Mesenchymal stem cell (in vitro differentiated cells and primary cell): ENCODE measurements at regions not wholly inside any gene's neighbourhood (a gene's known extent, or its start where the extent isn't known, plus 50 kb on each side); places are given as distances from the start of the nearest gene placed in this dataset.

ENCODE experiments used
- DNase-seq: peaks from one replicate; pipeline ENCODE4 v3.0.0-alpha.2; 2013
- H2AFZ ChIP-seq: one replicate; pipeline ENCODE4 v1.6.1; 2013; ENCODE audit warnings: low read depth, mild to moderate bottlenecking, control low read depth, inconsistent platforms, low read length, moderate library complexity
- H2AK5ac ChIP-seq: 2 replicates; pipeline ENCODE4 v1.6.1; 2013; ENCODE audit warnings: low read length, moderate library complexity, mild to moderate bottlenecking, inconsistent platforms; ENCODE audit not compliant: severe bottlenecking
- H2BK120ac ChIP-seq: one replicate; pipeline ENCODE4 v1.6.1; 2013; ENCODE audit warnings: low read depth, mild to moderate bottlenecking, inconsistent platforms, low read length, moderate library complexity
- H2BK12ac ChIP-seq, 2 experiments: one replicate each; pipeline ENCODE4 v1.6.1; 2013; ENCODE audit warnings: inconsistent platforms in 2 of 2, low read length in 2 of 2, mild to moderate bottlenecking in 2 of 2, moderate library complexity in 2 of 2, control low read depth in 1 of 2
- H2BK15ac ChIP-seq: one replicate; pipeline ENCODE4 v1.6.1; 2013; ENCODE audit warnings: mild to moderate bottlenecking, low read depth, inconsistent platforms; ENCODE audit not compliant: poor library complexity, severe bottlenecking
- H2BK5ac ChIP-seq: 2 replicates; pipeline ENCODE4 v1.6.1; 2013; ENCODE audit warnings: low read depth, mild to moderate bottlenecking, low read length, control low read depth, inconsistent platforms; ENCODE audit not compliant: poor library complexity, severe bottlenecking
- H3K14ac ChIP-seq, 2 experiments: one replicate each; pipeline ENCODE4 v1.6.1; 2013; ENCODE audit warnings: inconsistent platforms in 2 of 2, low read length in 2 of 2, control low read depth in 1 of 2, mild to moderate bottlenecking in 1 of 2, moderate library complexity in 1 of 2
- H3K18ac ChIP-seq, 2 experiments: one replicate each; pipeline ENCODE4 v1.6.1; 2013; ENCODE audit warnings: inconsistent platforms in 2 of 2, low read length in 2 of 2, control low read depth in 1 of 2, low read depth in 1 of 2, mild to moderate bottlenecking in 1 of 2
- H3K23ac ChIP-seq, 2 experiments: one replicate each; pipeline ENCODE4 v1.6.1; 2013; ENCODE audit warnings: inconsistent platforms in 2 of 2, low read length in 2 of 2, mild to moderate bottlenecking in 2 of 2, moderate library complexity in 2 of 2, control low read depth in 1 of 2
- H3K27ac ChIP-seq: 2 replicates; pipeline ENCODE4 v1.5.1; 2013; ENCODE audit warnings: mild to moderate bottlenecking, moderate library complexity, low read length, control low read depth, inconsistent platforms; ENCODE audit not compliant: poor library complexity, severe bottlenecking
- H3K27me3 ChIP-seq, 2 experiments: 2 replicates each; pipeline versions ENCODE4 v1.6.1 to v1.7.0; 2013; ENCODE audit warnings: low read length in 2 of 2, mild to moderate bottlenecking in 2 of 2, moderate library complexity in 2 of 2, control low read depth in 1 of 2, inconsistent platforms in 1 of 2; ENCODE audit not compliant: control insufficient read depth in 1 of 2, insufficient read depth in 1 of 2
- H3K36me3 ChIP-seq, 2 experiments: 2 replicates each; pipeline versions ENCODE4 v1.6.1 to v1.7.0; 2013; ENCODE audit warnings: low read length in 2 of 2, control low read depth in 1 of 2, inconsistent platforms in 1 of 2, low read depth in 1 of 2, mild to moderate bottlenecking in 1 of 2; ENCODE audit not compliant: insufficient read depth in 2 of 2, control insufficient read depth in 1 of 2
- H3K4ac ChIP-seq, 2 experiments: one replicate each; pipeline ENCODE4 v1.6.1; 2013; ENCODE audit warnings: inconsistent platforms in 2 of 2, low read length in 2 of 2, mild to moderate bottlenecking in 2 of 2, moderate library complexity in 2 of 2, control low read depth in 1 of 2, low read depth in 1 of 2
- H3K4me1 ChIP-seq: 2 replicates; pipeline ENCODE4 v1.6.1; 2013; ENCODE audit warnings: low read depth, low read length, control low read depth; ENCODE audit not compliant: control insufficient read depth, insufficient read depth
- H3K4me2 ChIP-seq: 2 replicates; pipeline ENCODE4 v1.6.1; 2013; ENCODE audit warnings: low read length, mild to moderate bottlenecking, inconsistent platforms; ENCODE audit not compliant: poor library complexity, severe bottlenecking
- H3K4me3 ChIP-seq, 2 experiments: 2 replicates each; pipeline versions ENCODE4 v1.5.1 to v1.7.0; 2013; ENCODE audit warnings: low read length in 2 of 2, mild to moderate bottlenecking in 2 of 2, control low read depth in 1 of 2, low read depth in 1 of 2; ENCODE audit not compliant: insufficient read depth in 1 of 2
- H3K79me1 ChIP-seq: replicated peaks from 2 replicates; pipeline ENCODE4 v1.6.1; 2013; ENCODE audit warnings: mild to moderate bottlenecking, control low read depth, low read length, inconsistent platforms; ENCODE audit not compliant: poor library complexity, severe bottlenecking
- H3K9ac ChIP-seq: 2 replicates; pipeline ENCODE4 v1.7.0; 2013; ENCODE audit warnings: mild to moderate bottlenecking, low read length, moderate library complexity
- H3K9me3 ChIP-seq: 2 replicates; pipeline ENCODE4 v1.7.0; 2013; ENCODE audit warnings: mild to moderate bottlenecking, low read length; ENCODE audit not compliant: control insufficient read depth
- H4K8ac ChIP-seq: one replicate; pipeline ENCODE4 v1.6.1; 2013; ENCODE audit warnings: inconsistent platforms, mild to moderate bottlenecking, low read length, moderate library complexity
- H4K91ac ChIP-seq: one replicate; pipeline ENCODE4 v1.6.1; 2013; ENCODE audit warnings: mild to moderate bottlenecking, low read length, inconsistent platforms
- WGBS: methylation state at CpG from one replicate; pipeline ENCODE4 v1.1.7; 2013; ENCODE audit warnings: mixed read lengths; 5-methylcytosine and 5-hydroxymethylcytosine counted together

DNA sequence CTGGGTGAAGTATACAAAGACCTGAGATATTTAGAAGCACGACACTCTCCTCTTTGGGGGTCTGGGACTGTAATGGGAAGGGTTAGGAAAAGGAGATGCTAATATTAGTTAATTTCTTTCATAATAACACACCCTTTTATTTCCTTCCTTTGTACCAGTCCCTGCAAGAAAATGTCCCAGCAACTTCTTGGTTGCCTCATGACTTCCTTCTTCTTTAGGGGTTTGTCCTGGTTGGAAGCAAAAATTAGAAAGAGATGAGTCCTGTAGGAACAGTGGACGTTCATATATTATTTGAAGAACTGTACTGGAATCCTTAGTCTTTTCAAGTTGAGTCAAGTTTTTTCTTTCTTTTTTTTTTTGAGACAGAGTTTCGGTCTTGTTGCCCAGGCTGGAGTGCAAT is 227.8 kb upstream of the TBL1XR1 start:
- Histone ChIP-seq H3K27me3 (no peaks in the 10 kb centered on the region), H3K23ac (no peak overlapping the region), H3K4me2 (no peak overlapping the region), H3K4ac (no peak overlapping the region), H2BK12ac (no peak overlapping the region), H2AK5ac (no peak overlapping the region), H3K9me3 (no peaks in the 10 kb centered on the region), H3K79me1 (no peaks in the 10 kb centered on the region), H3K4me1 (peaks cover 2% of the 10 kb centered on the region), H4K91ac (no peak overlapping the region), H3K14ac (no peak overlapping the region), H2BK15ac (no peak overlapping the region), H2BK5ac (no peak overlapping the region), H3K18ac (no peak overlapping the region), H3K27ac (no peak overlapping the region), H4K8ac (no peak overlapping the region), H3K4me3 (no peak overlapping the region), H3K36me3 (no peaks in the 10 kb centered on the region), H2AFZ (no peak overlapping the region), H3K9ac (no peak overlapping the region), H2BK120ac (no peak overlapping the region)
- no peak for DNase-seq
- 94% methylated on average over 2 of the region's 3 CpGs for WGBS

DNA sequence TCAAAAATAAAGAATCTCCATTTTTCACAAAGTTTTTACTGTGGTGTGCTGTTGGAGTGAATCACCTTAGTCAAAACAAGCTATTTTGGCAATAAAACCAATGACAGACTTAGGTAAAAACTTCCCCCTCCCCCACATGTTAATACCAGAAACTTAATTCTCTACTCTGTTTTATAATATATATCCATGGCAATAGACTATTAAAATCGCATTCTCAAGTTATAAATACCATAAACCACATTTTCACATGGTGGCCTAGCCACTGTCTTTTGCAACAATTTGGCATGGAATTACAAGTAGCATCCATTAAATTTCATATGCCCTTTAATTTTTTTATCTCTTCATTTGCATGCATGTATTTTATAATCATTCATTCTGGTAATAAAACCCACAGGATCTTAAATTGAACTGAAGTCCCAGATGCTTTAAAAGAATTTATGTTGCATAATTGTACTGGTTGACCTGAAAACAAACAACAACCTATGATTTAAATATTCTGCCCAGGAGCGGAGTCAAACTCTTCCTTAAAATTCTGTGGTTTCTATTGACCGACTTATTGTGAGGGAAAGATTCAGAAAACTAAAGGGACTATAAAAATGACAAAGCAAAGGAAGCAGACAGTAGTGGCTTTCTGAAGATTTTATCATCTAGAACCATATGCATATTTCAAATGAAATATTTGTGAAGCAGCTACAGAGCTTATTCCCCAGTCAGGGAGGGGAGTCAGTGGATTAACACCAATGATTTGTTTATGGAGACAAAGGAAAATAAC is 229.0 kb upstream of the TBL1XR1 start:
- Histone ChIP-seq H3K27me3 (no peaks in the 10 kb centered on the region), H3K27ac (no peak overlapping the region), H3K4me1 (no peaks in the 10 kb centered on the region), H3K4me2 (no peak overlapping the region), H3K23ac (no peak overlapping the region), H2AK5ac (no peak overlapping the region), H3K9ac (no peak overlapping the region), H2BK12ac (no peak overlapping the region), H3K14ac (no peak overlapping the region), H3K36me3 (no peaks in the 10 kb centered on the region), H2AFZ (no peak overlapping the region), H2BK120ac (no peak overlapping the region), H3K18ac (no peak overlapping the region), H3K79me1 (no peaks in the 10 kb centered on the region), H4K91ac (no peak overlapping the region), H2BK5ac (no peak overlapping the region), H3K9me3 (no peaks in the 10 kb centered on the region), H2BK15ac (no peak overlapping the region), H3K4ac (no peak overlapping the region), H3K4me3 (no peak overlapping the region), H4K8ac (no peak overlapping the region)
- WGBS: 92% methylated on average over 2 of the region's 3 CpGs
- DNase-seq: no peak

DNA sequence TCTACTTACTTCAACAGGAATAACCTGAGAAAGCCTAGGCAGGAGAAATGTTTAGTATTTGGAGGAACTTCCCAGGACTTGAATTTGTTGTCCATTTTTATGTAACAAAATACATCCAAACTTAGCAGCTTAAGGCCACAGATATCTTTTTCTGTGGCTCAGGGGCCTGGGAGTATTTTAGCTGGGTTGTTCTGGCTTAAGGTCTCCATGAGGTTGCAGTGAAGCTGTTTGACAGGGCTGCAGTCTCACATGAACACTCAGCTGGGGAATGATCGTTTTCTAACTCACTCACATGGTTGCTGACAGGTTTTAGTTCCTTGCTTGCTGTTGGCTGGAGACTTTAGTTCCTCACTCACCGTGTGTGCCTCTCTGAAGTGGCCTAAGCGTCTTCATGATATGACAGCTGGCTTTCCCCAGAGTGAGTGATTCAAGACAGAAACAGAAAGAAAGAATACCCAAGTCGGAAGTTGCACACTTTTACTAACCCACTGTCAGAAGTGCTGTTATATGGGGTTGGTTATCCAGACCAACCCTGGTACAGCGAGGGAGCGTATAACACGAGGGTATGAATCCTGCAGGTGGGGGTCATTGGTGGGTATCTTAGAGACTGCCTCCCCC is 229.7 kb upstream of the TBL1XR1 start:
- H3K23ac ChIP-seq: no peak overlapping the region
- H2AK5ac ChIP-seq: no peak overlapping the region
- H4K91ac ChIP-seq: no peak overlapping the region
- H2BK120ac ChIP-seq: no peak overlapping the region
- H3K4me3 ChIP-seq: no peak overlapping the region
- no peaks in the 10 kb centered on the region for H3K4me1 ChIP-seq
- peak overlapping the region in 1 of 2 experiments; percentile 45 for H2BK12ac ChIP-seq
- H3K18ac ChIP-seq: peak overlapping the region in 1 of 2 experiments; percentile 28
- no peak for DNase-seq
- no peaks in the 10 kb centered on the region for H3K36me3 ChIP-seq
- peak overlapping the region; percentile 39 for H2BK15ac ChIP-seq
- H3K27ac ChIP-seq: no peak overlapping the region
- no peaks in the 10 kb centered on the region for H3K27me3 ChIP-seq
- no peak overlapping the region for H3K4ac ChIP-seq
- H3K4me2 ChIP-seq: no peak overlapping the region
- no peak overlapping the region for H4K8ac ChIP-seq
- peak overlapping the region in 1 of 2 experiments; percentile 12 for H3K14ac ChIP-seq
- H3K9me3 ChIP-seq: no peaks in the 10 kb centered on the region
- H2BK5ac ChIP-seq: no peak overlapping the region
- no peaks in the 10 kb centered on the region for H3K79me1 ChIP-seq
- H2AFZ ChIP-seq: no peak overlapping the region
- 92% methylated on average over 6 of the region's 7 CpGs for WGBS
- H3K9ac ChIP-seq: no peak overlapping the region

DNA sequence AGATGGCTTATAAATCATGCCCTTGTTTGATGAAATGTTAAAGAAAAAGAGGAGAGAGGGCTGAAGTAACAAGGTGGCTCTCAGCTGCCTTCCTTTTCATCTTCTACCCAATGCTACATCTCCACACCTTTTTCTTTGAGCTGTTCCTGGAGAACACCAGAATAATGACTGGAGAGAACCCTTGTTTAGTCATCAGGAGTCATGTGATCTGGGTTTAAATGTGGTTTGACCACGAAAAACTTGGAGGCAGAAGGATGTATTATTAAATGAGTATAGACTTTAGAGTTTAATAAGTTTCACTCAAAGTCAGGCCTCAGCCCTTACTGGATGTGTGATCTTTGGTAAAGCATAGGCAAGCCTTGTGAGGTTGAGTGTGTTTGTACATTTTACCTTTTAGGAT is 230.3 kb upstream of the TBL1XR1 start:
- H2BK12ac ChIP-seq: peak overlapping the region in 1 of 2 experiments; percentile 45
- H2BK5ac ChIP-seq: no peak overlapping the region
- peak overlapping the region in 1 of 2 experiments; percentile 12 for H3K14ac ChIP-seq
- H3K36me3 ChIP-seq: no peaks in the 10 kb centered on the region
- no peak overlapping the region for H3K9ac ChIP-seq
- H3K9me3 ChIP-seq: no peaks in the 10 kb centered on the region
- H4K91ac ChIP-seq: no peak overlapping the region
- H2AFZ ChIP-seq: no peak overlapping the region
- 70% methylated on average over 1 of the region's 1 CpG for WGBS
- H3K4me3 ChIP-seq: no peak overlapping the region
- no peaks in the 10 kb centered on the region for H3K27me3 ChIP-seq
- H4K8ac ChIP-seq: no peak overlapping the region
- H3K79me1 ChIP-seq: no peaks in the 10 kb centered on the region
- no peak overlapping the region for H2BK15ac ChIP-seq
- no peak overlapping the region for H2BK120ac ChIP-seq
- DNase-seq: peak; percentile 28
- H3K4ac ChIP-seq: no peak overlapping the region
- H3K27ac ChIP-seq: no peak overlapping the region
- no peaks in the 10 kb centered on the region for H3K4me1 ChIP-seq
- no peak overlapping the region for H3K23ac ChIP-seq
- H3K4me2 ChIP-seq: no peak overlapping the region
- H3K18ac ChIP-seq: no peak overlapping the region
- H2AK5ac ChIP-seq: no peak overlapping the region
